ENCODE measurements at regions not wholly inside any gene's neighbourhood (a gene's known extent, or its start where the extent isn't known, plus 50 kb on each side); places are given as distances from the start of the nearest gene placed in this dataset.

DNA sequence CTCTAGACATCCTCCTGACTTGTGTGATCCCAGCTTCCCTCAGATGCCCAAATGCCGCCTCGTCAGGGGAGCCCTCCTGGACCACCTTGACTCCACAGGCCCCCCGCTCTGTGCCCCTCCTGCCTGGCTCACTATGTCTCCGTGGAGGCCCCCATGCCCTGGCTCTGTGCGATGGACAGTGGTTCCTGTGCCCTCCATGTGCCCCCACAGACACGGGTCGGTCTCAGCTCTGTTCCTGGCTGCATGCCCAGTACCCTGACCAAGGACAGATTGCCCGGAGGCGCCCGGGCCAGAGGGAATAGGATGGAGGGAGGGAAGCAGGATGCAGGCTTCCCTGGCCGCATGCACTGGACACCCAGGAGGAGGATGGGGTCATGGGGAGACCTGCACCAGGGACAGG is 1274.6 kb downstream of the BRD1 start:
- no peak for DNase-seq

DNA sequence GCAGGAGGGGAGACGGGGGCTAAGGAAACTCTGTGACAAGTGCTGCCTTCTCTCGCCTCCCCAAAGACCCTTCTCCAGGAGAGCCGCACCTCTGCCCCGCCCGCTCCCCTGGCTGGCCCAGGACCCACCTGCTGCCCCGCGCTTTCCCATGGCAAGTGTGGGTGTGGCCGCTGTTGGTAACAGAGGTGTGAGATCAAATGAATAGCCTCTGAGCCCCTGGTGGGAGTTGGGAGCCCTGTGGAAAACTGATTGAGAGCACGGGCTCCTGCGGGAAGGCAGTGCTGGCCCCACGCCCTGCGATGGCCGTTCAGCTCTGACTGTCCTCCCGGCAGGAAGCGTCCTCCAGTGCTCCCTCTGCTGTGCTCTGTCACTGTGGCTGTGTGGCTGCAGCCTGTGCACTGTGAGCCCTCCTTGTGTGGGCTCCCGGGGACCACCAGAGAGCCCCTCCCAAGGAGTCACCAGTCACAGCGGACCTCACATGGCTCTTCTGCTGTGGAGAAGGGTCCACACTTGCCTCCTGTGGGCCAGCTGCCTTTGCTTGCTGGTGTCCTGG is 1275.9 kb downstream of the BRD1 start:
- DNase-seq: no peak

GRCh38 chr22:48551061-48551460 is 1276.6 kb downstream of the BRD1 start:
- no peak for DNase-seq

GRCh38 chr22:48548391-48548790 is 1279.3 kb downstream of the BRD1 start:
- DNase-seq: no peak

- no peak for DNase-seq
These were observed 1279.7 kb downstream of the BRD1 start for GRCh38 chr22:48547971-48548370.

DNA sequence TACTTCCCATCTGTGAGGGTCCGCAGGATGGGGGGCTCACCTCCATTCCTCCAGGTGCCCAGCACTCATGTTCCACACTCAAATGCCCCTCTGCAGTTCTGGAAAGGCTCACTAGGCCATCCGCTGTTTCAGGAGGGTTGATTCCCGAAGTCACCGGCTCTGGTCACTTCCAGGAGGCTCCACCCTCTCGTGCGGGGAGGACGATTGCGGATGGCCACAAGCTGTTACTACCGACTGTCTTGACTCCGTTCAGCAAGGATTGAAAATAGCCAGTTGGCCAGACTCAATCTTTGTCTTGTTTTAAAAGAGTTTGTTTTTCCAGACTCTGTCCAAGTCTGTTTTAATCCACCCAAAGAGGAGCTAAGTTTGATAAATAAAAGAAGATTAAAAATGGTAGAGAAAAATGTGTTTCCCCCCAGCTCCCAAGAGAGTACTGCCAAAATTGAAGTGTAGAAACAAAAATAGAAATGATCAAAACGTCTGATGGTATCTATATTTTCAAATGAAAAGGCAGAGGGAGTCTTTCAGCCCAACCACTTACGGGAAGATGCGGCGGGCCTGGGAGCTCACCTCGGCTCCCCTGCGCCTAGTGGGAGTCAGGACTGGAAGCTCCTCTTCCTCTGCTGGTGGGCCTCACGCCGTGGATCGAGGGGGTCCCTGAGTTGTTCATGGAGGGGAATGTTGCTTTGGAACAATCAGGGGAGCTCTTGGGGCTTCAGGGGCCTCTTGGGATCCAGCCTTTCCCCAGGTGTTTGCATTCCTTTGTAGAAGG is 1280.8 kb downstream of the BRD1 start:
- no peak for DNase-seq

DNA sequence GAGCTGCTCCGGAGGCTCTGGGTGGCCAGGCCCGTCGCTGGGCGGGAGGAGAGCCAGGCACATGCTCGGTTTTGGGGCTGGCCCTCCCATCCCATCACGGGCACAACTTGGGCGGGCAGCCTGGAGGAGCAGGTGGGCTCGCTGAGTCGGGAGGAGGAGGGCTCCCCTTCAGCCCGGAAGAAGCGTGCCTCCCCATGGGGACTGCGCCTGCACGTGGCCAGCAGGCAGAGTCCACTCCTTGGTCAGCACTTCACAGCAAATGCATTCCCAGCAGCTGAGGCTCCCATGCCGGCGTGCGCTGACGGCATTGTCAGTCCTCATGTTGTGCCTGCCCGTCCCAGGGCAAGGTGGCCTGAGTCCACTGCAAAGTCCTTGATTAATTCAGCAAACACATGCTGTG is 1281.7 kb downstream of the BRD1 start:
- DNase-seq: no peak

DNA sequence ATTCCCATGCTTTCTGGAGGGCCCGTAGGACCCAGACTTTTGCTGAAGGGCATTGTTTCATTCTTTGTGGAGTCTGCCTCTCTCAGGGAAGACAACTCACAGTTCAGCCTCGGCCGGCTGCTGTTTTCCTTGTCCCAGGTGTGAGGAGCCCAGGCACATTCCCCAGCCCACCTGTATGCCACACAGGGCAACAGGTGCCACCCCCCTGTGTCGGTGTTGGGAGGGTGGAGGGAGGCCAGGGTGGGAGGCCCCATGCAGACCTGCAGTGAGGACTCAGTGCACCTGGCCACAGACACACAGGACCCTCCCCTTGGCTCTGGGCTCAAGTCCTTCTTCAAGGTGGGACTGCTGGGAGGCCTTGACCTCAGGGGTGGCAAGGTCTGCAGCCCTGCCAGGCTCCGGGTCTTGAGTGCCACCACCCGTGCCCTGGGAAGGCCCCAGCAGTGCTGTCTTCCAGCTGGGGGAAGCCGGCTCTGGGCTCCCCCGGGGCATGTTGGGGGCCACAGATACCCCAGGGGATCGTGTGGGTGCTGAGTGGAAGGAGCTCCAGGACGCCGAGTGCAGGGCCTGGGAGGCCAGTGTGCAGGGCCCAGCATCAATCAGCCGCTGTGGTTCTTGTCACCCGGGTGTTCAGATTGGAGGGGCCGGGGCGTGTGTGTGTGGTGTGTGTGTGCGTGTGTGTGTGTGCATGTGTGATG is 1286.1 kb downstream of the BRD1 start:
- no peak for DNase-seq

DNA sequence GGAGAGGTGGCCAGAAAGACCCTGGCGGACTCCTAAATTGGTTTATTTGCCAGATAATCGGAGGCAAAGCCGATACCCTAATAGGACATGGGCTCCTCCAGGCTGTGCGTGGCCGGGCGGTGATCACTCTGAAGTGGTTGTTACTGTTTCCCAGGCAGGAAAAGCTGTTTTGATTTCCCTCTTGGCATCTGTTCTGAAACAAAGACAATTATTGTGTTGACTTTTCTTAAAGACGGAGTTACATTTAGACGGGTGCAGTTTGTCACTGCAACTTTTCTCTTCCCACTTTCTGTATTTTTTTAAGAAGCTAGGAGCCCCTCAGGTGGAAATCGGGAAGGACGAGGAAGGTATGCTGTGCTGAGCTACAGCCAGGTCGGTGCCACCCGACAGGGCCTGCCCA is 1288.4 kb downstream of the BRD1 start:
- no peak for DNase-seq

- DNase-seq: peak; percentile 39 to 53
These were observed 1289.3 kb downstream of the BRD1 start for GRCh38 chr22:48538291-48538820.

DNA sequence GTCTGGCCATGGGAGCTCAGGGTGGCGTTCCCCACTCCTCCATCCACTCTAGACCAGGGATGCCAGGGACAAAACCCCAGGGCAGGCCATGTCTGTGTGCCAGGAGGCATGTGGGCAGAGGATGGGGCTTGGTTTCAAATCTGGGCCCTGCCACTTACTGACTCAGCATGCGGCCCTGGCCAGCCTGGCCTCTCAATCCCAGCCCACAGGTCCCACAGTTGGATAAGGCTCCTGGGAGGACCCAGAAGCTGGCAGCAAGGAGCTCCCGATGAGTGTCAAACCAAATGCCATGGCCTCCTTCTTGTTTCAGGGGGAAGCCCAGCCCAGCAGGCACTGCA is 1290.4 kb downstream of the BRD1 start:
- DNase-seq: peak in 1 of 2 experiments; percentile 79

DNA sequence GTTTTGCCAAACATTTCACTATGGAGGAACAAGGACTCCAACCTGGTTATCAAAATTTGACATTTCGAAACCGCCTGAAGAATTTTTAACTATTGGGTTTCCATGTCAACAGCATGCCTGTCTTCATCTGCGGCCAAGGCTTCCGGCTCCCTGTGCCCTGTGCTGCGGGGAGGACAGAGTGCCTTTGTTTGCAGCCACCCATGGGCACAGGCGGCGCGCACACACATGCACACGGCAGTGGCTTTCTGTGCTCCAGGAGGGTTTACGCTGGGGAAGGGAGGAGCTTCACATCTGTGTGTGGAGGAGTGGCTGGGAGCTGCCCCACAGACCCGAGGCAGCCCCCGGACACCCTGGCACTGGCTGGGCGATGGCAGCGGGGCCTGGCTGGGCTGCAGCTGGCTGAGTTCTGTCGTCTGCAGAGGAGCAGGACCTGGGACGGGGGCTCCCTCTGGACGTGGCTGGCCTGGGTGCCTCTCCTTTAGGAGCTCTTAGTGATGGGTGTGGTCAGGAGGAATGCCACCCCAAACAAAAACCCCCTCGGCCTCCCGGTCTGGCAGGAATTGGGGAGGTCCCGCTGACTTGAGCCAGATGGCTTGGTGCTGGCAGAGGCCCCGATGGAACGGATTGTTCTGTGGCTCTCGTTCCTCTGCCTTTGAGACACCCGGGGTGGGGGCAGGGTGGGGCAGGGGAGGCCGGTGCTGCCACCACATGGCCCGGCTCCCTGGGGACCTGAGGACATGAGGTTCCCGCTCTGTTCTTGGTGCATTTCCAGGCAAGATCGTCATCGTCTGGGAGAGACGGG is 1290.9 kb downstream of the BRD1 start:
- DNase-seq: peak; percentile 59 to 79

DNA sequence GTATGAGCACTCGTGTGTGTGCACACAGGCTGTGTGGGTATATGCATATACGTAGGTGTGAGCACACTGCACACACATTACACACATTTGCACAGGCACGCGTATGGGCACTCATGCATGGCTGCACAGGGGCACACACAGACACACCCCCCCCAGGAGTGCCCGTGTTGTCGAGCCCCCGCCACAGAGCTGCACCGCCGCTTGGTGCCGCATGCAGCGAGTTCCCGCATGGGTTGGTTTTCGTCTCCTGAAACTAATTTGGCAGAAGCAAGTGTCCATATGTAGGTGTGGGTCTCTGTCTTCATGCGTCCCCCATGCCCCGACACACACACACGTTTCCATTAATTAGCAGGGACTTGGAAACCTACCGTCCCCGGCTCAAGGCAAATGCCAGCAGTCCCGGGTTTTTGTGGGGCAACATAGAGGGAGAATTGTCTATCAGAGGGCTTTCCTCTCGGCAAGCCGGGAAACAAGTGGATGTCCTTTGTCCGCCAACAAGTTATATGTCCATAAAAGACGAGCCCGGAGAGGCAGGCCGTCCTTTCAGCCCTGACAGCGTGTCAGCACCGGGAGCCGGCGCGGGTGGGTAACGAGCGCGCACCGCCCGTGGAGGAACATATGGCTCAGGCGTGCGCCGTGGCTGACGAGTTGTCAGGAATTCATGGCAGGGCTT is 1291.7 kb downstream of the BRD1 start:
- DNase-seq: no peak

GRCh38 chr22:48534395-48534958 is 1293.2 kb downstream of the BRD1 start:
- no peak for DNase-seq

- no peak for DNase-seq
These were observed 1294.7 kb downstream of the BRD1 start for GRCh38 chr22:48532986-48533385.

- no peak for DNase-seq
These were observed 1295.8 kb downstream of the BRD1 start for GRCh38 chr22:48531761-48532435.

GRCh38 chr22:48531108-48531507 is 1296.6 kb downstream of the BRD1 start:
- DNase-seq: no peak

- DNase-seq: no peak
These were observed 1297.0 kb downstream of the BRD1 start for GRCh38 chr22:48530666-48531065.

GRCh38 chr22:48528221-48528915 is 1299.3 kb downstream of the BRD1 start:
- DNase-seq: no peak

GRCh38 chr22:48523761-48524160 is 1303.9 kb downstream of the BRD1 start:
- DNase-seq: no peak

DNA sequence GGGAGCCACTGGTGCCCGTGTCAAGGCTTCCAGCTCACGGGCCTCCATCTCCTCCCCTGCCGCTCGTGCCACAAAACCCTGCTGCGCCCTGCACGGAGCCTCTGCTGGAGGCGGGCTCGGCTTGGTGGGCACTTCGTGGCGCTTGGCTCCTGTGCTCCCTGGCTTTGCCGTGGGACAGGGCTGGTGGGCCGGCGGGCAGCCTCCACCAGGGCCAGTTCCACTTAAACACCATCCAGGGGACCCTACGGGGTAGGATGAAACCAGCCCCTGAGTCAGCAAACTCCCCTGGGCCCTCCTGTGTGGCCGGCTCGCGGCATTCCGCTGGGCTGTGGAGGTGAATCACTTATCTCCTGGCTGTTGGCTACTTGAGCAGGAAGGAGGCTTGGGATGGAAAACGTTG is 1304.6 kb downstream of the BRD1 start:
- no peak for DNase-seq
